GM23248 (cell line): ENCODE measurements at regions not wholly inside any gene's neighbourhood (a gene's known extent, or its start where the extent isn't known, plus 50 kb on each side); places are given as distances from the start of the nearest gene placed in this dataset.

Source experiments
- EZH2 ChIP-seq: fragments of 200-600 bp; sonication (generic); IDR thresholded peaks from 2 replicates; pipeline ENCODE4 v1.6.1; 2018; ENCODE audit warnings: antibody characterized with exemption, mild to moderate bottlenecking; ENCODE audit not compliant: insufficient read depth, poor library complexity, severe bottlenecking
- EZH2phosphoT487 ChIP-seq: fragments of 200-600 bp; sonication (generic); IDR thresholded peaks from 2 replicates; pipeline ENCODE4 v1.6.1; 2018; ENCODE audit warnings: antibody characterized with exemption, moderate library complexity, mild to moderate bottlenecking, low read depth; ENCODE audit not compliant: insufficient read depth

GRCh38 chr13:24093047-24093446, 67.5 kb upstream of the SPATA13 start:
- TF ChIP-seq EZH2phosphoT487 (no peak), EZH2 (no peak)
